Astrocyte (in vitro differentiated cells and primary cell): ENCODE measurements at regions not wholly inside any gene's neighbourhood (a gene's known extent, or its start where the extent isn't known, plus 50 kb on each side); places are given as distances from the start of the nearest gene placed in this dataset.
A peak's percentile ranks its signal among the peaks of the same experiment; 100 is the strongest.

Experiments
- DNase-seq: peaks from one replicate; pipeline ENCODE4 v3.0.0-alpha.2; 2010; ENCODE audit warnings: low read depth
- FAIRE-seq: peaks from 2 replicates; lab custom pipeline; 2011; peaks lifted over from hg19 to GRCh38; lab: Jason Lieb, UNC
- H2AFZ ChIP-seq: 2 replicates; pipeline ENCODE4 v1.6.0; 2012; ENCODE audit warnings: low read depth, low read length, inconsistent platforms
- H3K27ac ChIP-seq: 2 replicates; pipeline ENCODE4 v1.5.1; 2011; ENCODE audit warnings: low read depth, low read length, inconsistent platforms
- H3K27me3 ChIP-seq: 2 replicates; pipeline ENCODE4 v1.6.0; 2011; ENCODE audit warnings: low read length, inconsistent platforms; ENCODE audit not compliant: insufficient read depth
- H3K36me3 ChIP-seq: 2 replicates; pipeline ENCODE4 v1.5.1; 2011; ENCODE audit warnings: low read length, inconsistent platforms; ENCODE audit not compliant: insufficient read depth
- H3K4me1 ChIP-seq: 2 replicates; pipeline ENCODE4 v1.5.1; 2011; ENCODE audit warnings: low read length, inconsistent platforms; ENCODE audit not compliant: insufficient read depth
- H3K4me2 ChIP-seq: 2 replicates; pipeline ENCODE4 v1.6.0; 2012; ENCODE audit warnings: low read length, inconsistent platforms
- H3K4me3 ChIP-seq: 2 replicates; pipeline ENCODE4 v1.5.1; 2011; ENCODE audit warnings: low read depth, mild to moderate bottlenecking, low read length, inconsistent platforms; ENCODE audit not compliant: insufficient read depth
- H3K79me2 ChIP-seq: 2 replicates; pipeline ENCODE4 v1.6.0; 2012; ENCODE audit warnings: mild to moderate bottlenecking, low read length, inconsistent platforms; ENCODE audit not compliant: insufficient read depth
- H3K9ac ChIP-seq: 2 replicates; pipeline ENCODE4 v1.6.0; 2012; ENCODE audit warnings: mild to moderate bottlenecking, low read length, inconsistent platforms
- H3K9me3 ChIP-seq: 2 replicates; pipeline ENCODE4 v1.5.1; 2012; ENCODE audit warnings: low read depth, mild to moderate bottlenecking, low read length, inconsistent platforms; ENCODE audit not compliant: insufficient read depth
- H4K20me1 ChIP-seq: 2 replicates; pipeline ENCODE4 v1.6.0; 2012; ENCODE audit warnings: low read length, inconsistent platforms; ENCODE audit not compliant: insufficient read depth
- H3K27ac Mint-ChIP-seq: one replicate; pipeline ENCODE4 v1.8.0; 2021; ENCODE audit warnings: mild to moderate bottlenecking, mixed read lengths; ENCODE audit not compliant: unreplicated experiment
- H3K27me3 Mint-ChIP-seq: one replicate; pipeline ENCODE4 v1.8.0; 2021; ENCODE audit warnings: low read depth, mixed read lengths; ENCODE audit not compliant: unreplicated experiment
- H3K36me3 Mint-ChIP-seq: one replicate; pipeline ENCODE4 v1.8.0; 2021; ENCODE audit warnings: low read depth, mixed read lengths; ENCODE audit not compliant: unreplicated experiment
- H3K4me1 Mint-ChIP-seq: one replicate; pipeline ENCODE4 v1.8.0; 2021; ENCODE audit warnings: low read depth, mixed read lengths; ENCODE audit not compliant: unreplicated experiment
- H3K4me3 Mint-ChIP-seq: one replicate; pipeline ENCODE4 v1.8.0; 2021; ENCODE audit warnings: mild to moderate bottlenecking, moderate library complexity, mixed read lengths; ENCODE audit not compliant: unreplicated experiment
- H3K9me3 Mint-ChIP-seq: one replicate; pipeline ENCODE4 v1.8.0; 2021; ENCODE audit warnings: mild to moderate bottlenecking, mixed read lengths; ENCODE audit not compliant: unreplicated experiment
- CTCF ChIP-seq: IDR thresholded peaks from 2 replicates; pipeline ENCODE4 v1.5.1; 2011; ENCODE audit warnings: low read depth, mild to moderate bottlenecking, inconsistent platforms, low read length, moderate library complexity; ENCODE audit not compliant: insufficient read depth
- EZH2 ChIP-seq: IDR thresholded peaks from 2 replicates; pipeline ENCODE4 v1.6.1; 2012; ENCODE audit warnings: mild to moderate bottlenecking, low read length, inconsistent platforms; ENCODE audit not compliant: insufficient read depth

GRCh38 chr18:29172756-29173067 lies 995.8 kb upstream of the CDH2 start:
- no peaks in the 10 kb centered on the region for H3K79me2 ChIP-seq
- H4K20me1 ChIP-seq: no peaks in the 10 kb centered on the region
- H3K9me3 ChIP-seq: no peaks in the 10 kb centered on the region
- Mint-ChIP-seq H3K4me1 (no peaks in the 10 kb centered on the region), H3K36me3 (no peaks in the 10 kb centered on the region), H3K9me3 (no peaks in the 10 kb centered on the region), H3K27ac (no peak overlapping the region), H3K27me3 (no peaks in the 10 kb centered on the region), H3K4me3 (no peak overlapping the region)
- FAIRE-seq: no peak
- no peaks in the 10 kb centered on the region for H3K4me1 ChIP-seq
- H3K9ac ChIP-seq: no peak overlapping the region
- TF ChIP-seq CTCF: no peak
- no peak for TF ChIP-seq EZH2
- no peak overlapping the region for H2AFZ ChIP-seq
- no peak for DNase-seq
- no peak overlapping the region for H3K4me2 ChIP-seq
- no peak overlapping the region for H3K27ac ChIP-seq
- H3K36me3 ChIP-seq: no peaks in the 10 kb centered on the region
- H3K4me3 ChIP-seq: no peak overlapping the region
- H3K27me3 ChIP-seq: no peaks in the 10 kb centered on the region

GRCh38 chr18:29171892-29172755 lies 995.2 kb upstream of the CDH2 start:
- no peak overlapping the region for H3K4me2 ChIP-seq
- H2AFZ ChIP-seq: no peak overlapping the region
- DNase-seq (no peak), FAIRE-seq (peak; percentile 59)
- H3K36me3 ChIP-seq: no peaks in the 10 kb centered on the region
- H3K9ac ChIP-seq: no peak overlapping the region
- no peaks in the 10 kb centered on the region for H3K9me3 Mint-ChIP-seq
- no peaks in the 10 kb centered on the region for H4K20me1 ChIP-seq
- H3K4me3 ChIP-seq: no peak overlapping the region
- H3K4me3 Mint-ChIP-seq: no peak overlapping the region
- no peaks in the 10 kb centered on the region for H3K79me2 ChIP-seq
- no peak overlapping the region for H3K27ac Mint-ChIP-seq
- H3K27ac ChIP-seq: no peak overlapping the region
- no peaks in the 10 kb centered on the region for H3K4me1 Mint-ChIP-seq
- no peaks in the 10 kb centered on the region for H3K27me3 Mint-ChIP-seq
- H3K27me3 ChIP-seq: no peaks in the 10 kb centered on the region
- no peaks in the 10 kb centered on the region for H3K36me3 Mint-ChIP-seq
- no peak for TF ChIP-seq CTCF
- TF ChIP-seq EZH2: no peak
- no peaks in the 10 kb centered on the region for H3K9me3 ChIP-seq
- H3K4me1 ChIP-seq: no peaks in the 10 kb centered on the region

GRCh38 chr18:29169599-29169998 lies 992.7 kb upstream of the CDH2 start:
- H3K36me3 ChIP-seq: no peaks in the 10 kb centered on the region
- no peak for FAIRE-seq

More at GRCh38 chr18:29169599-29169998, 992.7 kb upstream of the CDH2 start:
- no peak overlapping the region for H3K4me2 ChIP-seq
- Mint-ChIP-seq H3K9me3 (no peaks in the 10 kb centered on the region), H3K4me3 (no peak overlapping the region), H3K27ac (no peak overlapping the region), H3K4me1 (peaks cover 12% of the 10 kb centered on the region), H3K36me3 (no peaks in the 10 kb centered on the region), H3K27me3 (no peaks in the 10 kb centered on the region)
- no peak overlapping the region for H3K4me3 ChIP-seq
- TF ChIP-seq CTCF (no peak), EZH2 (no peak)
- H3K4me1 ChIP-seq: peaks cover 12% of the 10 kb centered on the region
- no peak for DNase-seq
- no peak overlapping the region for H3K9ac ChIP-seq
- H3K79me2 ChIP-seq: no peaks in the 10 kb centered on the region
- H3K27me3 ChIP-seq: no peaks in the 10 kb centered on the region
- H2AFZ ChIP-seq: no peak overlapping the region
- H3K9me3 ChIP-seq: no peaks in the 10 kb centered on the region
- H4K20me1 ChIP-seq: no peaks in the 10 kb centered on the region
- no peak overlapping the region for H3K27ac ChIP-seq
